SKM-1 (cell line): ENCODE measurements at regions not wholly inside any gene's neighbourhood (a gene's known extent, or its start where the extent isn't known, plus 50 kb on each side); places are given as distances from the start of the nearest gene placed in this dataset.
"Not testable (repeated sequence)": the region's sequence is repeated elsewhere in the genome, so short reads cannot be mapped to it uniquely, and the experiment has no call there.

Source experiments
- DNase-seq: peaks from one replicate; lab custom pipeline; 2025; ENCODE audit not compliant: unreplicated experiment; lab: John Stamatoyannopoulos, UW

DNA sequence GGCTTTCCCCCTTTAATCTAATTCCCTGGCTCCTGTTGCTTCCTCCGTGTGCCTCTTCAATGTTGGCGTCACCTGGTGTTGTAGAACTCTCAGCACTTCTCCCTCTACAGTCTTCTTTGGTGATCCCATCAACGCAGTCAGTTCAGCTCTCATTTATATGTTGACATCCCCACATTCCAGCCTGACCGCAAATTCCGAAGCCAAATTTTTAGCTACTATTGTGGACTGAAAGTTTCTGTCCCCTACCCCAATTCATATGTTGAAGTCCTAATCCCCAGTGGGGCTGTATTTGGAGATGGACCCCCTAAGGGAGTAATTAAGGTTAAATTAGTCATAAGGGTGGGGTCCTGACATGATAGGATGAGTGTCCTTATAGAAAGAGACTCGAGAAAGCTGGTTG, 210.6 kb upstream of the ADAMTSL1 start:
- no peak for DNase-seq

DNA sequence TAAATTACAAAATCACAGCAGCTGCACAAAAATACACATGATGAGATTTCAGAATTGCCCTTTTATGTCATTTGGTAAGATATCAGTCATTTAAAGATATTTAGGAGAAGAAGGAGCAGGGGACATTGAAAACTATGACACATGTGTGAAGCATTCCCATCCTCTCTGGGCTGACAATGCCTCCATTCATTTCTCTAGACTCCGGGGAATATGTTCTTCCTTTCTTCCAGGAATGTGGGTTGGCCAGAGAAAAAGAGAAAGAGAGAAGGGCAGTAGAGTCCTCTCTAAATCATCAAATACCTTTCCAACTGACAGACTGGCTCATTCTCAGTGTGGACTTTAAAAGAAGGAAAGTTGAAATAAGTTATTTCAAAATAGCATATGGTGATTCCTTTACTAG, 205.6 kb upstream of the ADAMTSL1 start:
- no peak for DNase-seq

DNA sequence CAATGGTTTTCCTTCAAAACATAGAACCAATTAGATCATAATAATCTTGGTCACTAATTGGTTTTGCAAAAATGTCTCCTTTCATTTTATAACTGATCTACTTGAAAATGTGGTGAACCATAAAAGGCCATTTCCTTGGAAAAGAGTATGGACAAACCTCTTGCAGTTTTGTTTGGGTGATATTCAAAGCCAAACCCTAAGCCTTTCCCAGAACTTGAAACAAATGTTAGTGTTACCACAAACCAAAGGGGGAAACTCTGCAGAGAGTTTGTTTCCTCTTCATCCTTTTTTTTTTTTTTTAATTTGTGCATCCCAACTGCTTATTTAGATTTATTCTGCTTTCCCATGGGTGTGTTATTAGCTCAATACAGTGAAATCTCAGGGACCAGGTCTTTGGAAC, 204.4 kb upstream of the ADAMTSL1 start:
- DNase-seq = no peak

DNA sequence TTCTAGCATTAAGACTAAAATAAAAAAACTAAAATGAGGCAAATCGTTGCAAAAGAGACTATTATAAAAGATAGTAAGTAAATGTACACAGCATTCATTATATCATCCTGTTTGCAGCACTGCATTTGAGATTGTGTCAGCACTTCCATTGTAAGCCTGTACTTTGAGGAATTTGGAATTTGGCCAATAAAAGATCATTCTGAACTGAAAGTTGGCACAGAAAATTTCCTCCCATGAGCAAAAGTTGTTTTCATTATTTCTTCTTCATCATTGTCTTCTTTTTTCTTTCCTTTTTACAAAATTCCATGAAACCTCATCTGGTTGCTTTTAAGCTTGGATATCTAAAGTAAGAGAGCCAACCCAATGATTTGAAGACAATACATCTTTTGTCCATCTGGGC, 199.3 kb upstream of the ADAMTSL1 start:
- DNase-seq = no peak

DNA sequence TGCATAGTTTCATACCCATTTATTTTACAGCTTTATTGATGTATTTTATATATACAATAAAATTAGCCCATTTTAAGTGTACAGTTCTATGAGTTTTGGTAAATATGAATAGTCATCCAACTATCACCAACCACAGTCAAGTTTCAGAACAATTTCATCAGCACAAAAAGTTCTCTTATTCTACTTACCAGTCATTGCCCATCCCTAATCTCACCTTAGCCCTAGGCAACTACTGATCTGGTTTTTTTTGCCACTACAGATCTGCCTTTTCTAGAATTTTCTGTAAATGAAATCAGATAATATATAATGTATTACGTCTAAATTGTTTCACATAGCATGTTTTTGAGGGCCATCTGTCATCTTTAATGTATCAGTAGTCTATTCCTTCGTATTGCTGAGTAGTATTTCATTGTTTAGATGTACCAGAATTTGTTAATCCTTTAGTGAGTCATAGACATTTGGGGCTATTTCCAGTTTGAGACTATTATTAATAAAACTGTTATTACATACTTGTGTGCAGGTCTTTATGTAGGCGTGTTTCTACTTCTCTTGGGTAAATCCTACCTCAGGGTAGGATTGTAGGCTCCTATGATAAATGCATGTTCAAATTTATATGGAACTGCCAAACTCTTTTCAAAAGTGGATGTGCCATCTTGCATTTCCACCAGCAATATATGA, 198.5 kb upstream of the ADAMTSL1 start:
- DNase-seq = no peak

DNA sequence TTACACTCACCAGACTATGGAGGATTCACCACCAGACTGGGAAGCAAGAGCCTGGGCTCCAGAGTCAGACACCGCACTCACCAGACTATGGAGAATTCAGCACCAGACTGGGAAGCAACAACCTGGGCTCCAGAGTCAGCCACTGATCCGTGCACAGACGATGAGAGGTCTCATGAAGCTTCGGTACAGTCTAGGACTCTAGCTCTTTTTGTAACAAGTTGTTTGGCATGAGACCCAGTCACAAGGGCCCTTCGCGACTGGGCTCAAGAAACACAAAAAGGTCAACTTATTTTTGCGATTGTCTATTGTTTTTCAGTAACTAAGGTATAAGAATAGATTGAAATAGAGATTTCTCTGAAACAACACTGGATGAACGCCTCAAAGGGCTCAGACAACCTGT, 192.7 kb upstream of the ADAMTSL1 start:
- DNase-seq = no peak

DNA sequence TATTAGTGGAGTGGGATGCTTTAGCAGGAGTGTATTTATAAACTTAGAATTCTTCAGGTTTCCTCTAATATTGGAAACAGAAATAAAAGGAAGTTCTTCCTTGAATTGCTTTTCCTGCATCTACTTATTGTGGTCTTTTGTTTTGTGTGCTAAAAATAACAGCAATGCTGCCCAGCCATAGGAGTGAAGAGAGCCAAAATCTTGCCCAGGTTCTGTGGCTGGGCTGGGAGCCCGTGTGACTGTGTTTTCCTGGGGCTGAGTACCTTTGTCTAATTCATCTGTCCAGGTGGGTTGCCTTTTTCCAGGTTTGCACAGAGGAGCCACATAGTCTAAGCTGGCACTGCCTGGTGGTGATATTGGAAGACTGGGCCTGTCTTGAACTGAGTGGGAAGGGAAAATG, 179.7 kb upstream of the ADAMTSL1 start:
- DNase-seq = no peak

DNA sequence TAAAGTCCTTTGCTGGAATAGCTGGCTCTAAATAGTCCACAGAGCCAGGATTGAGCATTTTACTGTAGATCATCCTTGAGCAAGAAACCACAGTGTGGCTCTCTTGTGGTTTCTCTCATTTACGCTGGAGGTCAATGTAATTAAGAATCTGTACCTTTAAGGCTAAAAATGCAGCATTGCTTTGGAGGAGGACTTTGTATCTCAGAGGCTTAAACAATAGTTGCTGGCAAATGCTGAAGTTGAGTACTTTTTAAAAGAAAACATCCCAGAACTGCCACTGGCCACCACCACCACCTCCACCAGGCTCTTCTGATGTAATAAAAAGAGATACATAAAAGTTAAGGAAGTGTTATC, 177.3 kb upstream of the ADAMTSL1 start:
- DNase-seq = no peak

DNA sequence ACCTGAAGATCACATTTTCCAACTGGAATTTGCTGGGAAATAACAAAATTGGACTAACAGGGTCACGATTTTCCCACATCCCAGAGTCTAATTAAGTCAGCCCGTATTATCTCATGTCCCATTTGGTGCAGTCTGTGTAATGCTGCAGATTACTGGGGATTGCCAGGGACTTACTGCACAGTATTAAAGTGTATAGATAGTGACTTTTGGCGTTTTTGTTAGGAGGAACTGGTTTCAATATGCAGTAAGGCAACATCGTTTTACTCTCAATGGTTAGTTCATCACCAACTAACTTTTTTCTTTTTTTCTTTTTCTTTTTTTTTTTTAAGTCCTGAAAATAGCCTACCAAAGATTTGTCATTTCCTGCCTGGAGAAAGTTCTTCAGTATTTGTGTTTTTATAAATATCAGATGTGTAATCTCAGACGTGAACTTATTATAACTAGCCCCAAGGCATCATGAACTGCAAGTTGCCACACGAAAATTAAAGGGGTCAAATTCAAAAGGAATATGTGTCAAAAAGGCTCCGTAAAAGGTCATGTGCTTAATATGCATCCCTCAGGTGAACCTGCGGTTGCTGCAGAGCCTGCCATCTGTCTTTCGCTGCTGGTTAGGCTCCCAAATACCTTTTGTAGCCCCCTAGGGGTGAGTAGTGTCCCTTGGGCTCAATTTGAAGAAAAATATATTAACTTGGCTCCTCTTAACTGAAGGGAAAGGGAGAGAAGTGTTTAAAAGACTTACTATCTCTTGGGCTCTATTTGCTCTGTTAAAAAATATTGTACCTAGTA, 176.7 kb upstream of the ADAMTSL1 start:
- DNase-seq = no peak

DNA sequence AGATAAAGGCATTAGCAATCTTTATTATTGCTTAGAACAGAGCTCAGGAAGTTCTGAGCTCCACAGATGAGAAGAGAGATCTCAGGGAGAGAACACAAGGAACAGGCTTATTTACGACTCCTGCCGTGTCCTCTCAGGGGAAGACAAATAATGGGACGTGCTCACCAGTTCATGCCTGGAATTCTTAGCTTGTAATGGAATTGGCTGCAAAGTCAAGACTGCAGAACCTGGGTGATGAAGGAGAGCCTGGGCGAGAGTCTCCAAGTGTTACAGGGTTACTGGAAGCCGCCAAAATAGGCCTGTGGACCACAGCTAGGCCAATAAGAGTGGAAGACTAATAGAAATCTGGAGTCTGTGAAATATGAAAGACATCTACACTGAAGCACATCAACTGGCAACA, 174.5 kb upstream of the ADAMTSL1 start:
- DNase-seq = no peak

DNA sequence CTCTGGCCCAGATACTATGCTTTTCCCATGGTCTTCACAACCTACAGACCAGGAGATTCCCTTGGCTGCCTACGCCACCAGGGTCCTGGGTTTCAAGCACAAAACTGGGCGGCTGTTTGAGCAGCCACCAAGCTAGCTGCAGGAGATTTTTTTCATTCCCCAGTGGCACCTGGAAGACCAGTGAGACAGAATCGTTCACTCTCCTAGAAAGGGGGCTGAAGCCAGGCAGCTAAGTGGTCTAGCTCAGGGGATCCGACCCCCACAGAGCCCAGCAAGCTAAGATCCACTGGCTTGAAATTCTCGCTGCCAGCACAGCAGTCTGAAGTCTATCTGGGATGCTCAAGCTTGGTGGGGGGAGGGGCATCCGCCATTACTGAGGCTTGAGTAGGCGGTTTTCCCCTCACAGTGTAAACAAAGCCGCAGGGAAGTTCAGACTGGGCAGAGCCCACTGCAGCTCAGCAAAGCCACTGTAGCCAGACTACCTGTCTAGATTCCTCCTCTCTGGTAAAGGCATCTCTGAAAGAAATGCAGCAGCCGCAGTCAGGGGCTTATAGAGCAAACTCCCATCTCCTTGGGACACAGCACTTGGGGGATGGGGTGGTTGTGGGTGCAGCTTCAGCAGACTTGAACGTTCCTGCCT, 168.7 kb upstream of the ADAMTSL1 start:
- DNase-seq = not testable (repeated sequence)

DNA sequence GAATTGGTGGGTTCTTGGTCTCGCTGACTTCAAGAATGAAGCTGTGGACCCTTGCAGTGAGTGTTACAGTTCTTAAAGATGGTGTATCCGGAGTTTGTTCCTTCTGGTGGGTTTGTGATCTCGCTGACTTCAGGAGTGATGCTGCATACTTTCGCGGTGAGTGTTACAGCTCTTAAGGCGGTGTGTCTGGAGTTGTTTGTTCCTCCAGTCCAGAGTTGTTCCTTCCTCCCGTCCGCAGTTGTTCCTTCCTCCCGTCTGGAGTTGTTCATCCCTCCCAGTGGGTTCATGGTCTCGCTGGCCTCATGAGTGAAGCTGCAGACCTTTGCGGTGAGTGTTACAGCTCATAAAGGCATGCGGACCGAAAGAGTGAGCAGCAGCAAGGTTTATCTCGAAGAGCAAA, 159.6 kb upstream of the ADAMTSL1 start:
- no peak for DNase-seq

DNA sequence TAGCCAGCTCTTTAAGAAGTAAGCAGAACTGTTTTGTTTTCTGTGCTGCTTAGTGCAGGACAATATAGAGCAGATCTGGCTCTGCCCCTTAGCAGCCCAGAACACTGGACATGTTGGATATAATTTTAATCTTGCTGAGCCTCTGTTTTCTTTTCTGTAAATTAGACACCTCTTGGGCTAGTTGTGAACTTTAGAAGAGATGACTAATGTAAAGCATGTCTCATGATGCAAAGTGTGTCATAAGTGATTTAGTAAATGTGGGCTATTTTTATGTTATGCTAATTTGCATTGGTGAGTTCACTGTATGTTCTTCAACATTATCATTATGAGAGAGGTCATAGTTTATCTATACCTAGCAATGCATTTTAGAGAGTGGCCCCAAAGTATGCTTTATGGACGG, 156.1 kb upstream of the ADAMTSL1 start:
- DNase-seq = no peak

DNA sequence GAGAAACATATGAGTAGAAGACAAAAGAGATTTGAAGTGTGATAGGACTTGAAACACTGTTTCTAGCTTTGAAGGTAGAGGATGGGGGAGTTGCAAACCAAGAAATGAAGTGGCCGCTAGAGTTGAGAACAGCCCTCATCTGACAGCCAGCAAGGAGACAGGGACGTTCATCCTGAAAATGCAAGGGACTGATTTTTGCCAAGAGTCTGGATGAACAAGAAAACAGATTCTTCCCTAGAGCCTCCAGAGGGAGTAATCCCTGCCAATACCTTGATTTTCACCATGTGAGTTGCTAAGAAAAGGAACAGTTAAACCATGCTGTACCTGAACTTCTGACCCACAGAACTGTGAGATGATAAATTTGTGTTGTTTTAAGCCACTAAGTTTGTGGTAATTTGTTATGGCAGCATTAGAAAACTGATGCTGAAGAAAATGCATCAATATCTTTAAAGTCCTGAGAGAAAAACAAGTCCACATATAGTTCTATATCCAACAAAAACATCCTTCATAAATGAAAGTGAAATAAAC, 154.0 kb upstream of the ADAMTSL1 start:
- DNase-seq = no peak

DNA sequence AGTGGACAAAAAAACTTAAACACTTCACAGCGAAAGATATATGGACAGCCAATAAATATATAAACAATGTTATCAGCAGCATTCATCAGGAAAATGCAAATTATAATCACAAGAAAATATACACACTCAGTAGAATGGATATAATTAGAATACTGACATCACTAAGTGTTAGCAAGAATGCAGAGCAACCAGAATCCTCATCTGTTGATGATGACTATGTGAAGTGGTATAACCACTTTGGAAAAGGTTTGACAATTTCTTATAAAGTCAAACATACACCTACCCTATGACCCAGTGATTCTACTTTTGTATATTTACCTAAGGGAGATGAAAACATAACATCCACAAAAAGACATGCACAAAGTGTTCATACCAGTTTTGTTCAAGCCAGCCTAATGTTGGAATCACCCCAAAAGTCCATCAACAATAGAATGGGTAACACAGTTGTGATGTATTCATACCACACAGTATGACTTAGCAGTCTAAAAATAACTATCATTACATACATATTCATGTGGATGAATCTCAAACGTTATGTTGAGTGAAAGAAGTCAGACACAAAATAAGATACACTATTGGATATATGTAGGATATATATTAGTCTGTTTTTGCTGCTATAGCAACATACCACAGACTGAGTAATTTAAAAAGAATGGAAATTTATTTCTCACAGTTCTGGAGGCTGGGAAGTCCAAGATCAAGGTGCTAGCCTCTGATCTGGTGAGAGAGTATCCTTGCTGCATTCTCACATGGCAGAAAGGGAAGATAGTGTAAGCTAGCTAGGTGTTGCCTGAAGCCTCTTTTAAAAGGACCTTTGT, 148.8 kb upstream of the ADAMTSL1 start:
- DNase-seq = no peak

DNA sequence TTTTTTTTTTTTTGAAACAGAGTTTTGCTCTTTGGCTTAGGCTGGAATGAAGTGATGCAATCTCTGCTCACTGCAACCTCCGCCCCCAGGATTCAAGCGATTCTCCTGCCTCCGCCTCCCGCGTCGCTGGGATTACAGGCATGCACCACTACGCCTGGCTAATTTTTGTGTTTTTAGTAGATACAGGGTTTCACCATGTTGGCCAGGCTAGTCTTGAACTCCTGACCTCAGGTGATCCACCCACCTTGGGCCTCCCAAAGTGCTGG, 148.3 kb upstream of the ADAMTSL1 start:
- DNase-seq = not testable (repeated sequence)

DNA sequence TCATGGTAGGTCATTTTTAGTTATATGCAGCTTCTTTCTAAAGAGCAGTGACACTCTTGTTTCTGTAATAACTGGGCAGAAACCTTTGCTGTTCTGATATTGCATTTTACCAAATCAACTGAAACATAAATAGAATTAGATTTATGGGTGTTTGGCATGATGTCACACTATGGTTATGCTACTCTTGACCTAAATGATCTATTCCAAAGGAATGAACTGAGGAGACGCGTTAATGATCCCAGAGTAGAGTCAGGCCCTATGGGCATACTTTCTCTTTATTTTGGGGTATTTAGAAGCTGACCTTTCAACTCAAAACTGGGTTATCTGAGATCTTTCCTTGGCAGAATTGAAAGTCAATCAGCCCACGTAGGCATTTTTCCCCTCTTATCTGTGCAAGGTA, 146.8 kb upstream of the ADAMTSL1 start:
- no peak for DNase-seq

DNA sequence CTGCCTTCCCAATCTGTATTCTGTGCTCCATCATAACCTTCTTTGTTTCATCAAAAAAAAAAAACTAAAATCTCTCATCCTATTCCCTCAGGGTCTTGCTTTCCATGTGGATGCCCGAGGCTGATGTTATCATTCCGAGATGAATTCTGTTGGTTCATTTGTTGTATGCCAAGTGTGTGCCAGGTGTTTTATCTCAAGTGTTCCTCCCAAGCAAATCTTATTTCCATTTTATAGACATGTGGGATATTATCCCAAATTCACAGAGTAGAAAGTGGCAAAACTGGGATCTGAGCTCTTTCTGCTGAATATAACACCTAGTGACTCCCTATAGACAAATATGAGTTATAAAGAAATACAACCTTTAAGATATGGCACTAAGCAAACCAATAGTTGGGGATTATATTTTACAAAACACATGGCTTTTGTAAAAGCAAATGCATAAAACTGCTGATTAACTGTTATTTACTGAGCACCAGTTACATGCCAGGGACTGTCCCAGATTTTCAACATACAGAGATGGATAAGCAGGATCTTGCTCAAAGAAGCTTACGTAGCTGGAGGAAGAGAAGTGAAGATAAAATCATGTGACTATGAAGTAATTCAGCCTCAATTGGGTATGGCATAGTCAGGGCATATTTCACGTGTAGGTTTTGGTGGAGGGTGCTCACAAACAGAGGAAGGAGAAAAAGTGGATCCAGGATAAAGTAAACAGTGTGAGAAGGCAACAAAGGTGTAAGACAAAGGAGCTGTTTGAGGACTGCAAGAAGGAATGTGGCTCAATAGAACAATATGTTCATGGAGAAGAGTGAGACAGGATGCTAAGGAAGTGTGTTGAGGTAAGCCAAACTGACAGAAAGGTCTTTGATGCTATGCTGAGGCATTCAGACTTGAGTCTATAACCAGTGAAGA, 143.3 kb upstream of the ADAMTSL1 start:
- DNase-seq = no peak

DNA sequence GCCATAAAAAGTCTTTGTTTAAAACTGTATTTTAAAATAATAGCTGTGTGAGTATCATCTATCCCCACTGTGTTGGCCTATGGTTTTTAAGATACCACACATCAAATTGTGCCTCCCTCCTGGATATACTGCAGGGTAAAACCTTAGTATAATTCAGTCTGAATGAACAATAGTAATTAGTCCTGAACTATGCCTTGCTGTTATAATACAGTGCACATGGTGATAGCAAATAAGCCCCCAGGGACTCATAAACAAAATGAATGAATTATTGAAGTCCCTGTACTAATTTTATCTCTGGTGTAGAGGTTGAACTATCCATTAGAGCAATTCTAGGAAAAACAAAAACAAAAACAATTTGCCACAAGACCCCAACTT, 142.7 kb upstream of the ADAMTSL1 start:
- DNase-seq = no peak

DNA sequence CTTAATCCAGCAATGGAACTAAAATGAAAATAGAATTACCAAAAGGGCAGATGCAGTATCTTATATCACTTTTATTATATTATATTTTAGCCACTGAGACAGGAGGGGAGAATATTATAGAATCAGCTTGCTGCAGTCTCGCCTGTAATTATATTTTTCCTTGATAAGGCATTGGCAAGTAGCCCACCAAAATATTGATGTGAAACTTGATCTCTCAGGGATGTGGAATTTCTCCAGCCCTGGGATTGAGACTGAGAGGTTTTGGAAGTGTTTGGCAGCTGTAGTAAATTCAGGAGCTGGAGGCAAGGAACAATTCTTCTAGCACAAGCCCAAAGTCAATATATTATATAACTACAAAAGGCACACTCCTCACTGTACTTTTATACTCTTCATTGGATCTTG, 142.1 kb upstream of the ADAMTSL1 start:
- no peak for DNase-seq

DNA sequence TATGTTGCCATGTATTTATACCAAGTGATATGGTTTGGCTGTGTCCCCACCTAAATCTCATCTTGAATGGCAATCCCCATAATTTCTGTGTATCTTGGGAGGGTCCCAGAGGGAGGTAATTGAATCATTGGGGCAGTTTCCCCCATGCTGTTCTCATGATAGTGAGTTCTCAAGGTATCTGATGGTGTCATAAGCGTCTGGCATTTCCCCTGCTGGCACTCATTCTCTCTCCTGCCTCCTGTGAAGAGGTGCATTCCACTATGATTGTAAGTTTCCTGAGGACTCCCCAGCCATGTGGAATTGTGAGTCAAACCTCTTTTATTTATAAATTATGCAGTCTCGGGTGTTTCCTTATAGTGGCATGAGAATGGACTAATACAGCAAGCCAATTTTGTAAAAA, 140.8 kb upstream of the ADAMTSL1 start:
- DNase-seq = no peak
